Keratinocyte (primary cell): ENCODE measurements at regions not wholly inside any gene's neighbourhood (a gene's known extent, or its start where the extent isn't known, plus 50 kb on each side); places are given as distances from the start of the nearest gene placed in this dataset.

Experiments
- CTCF ChIP-seq, 3 experiments: IDR thresholded peaks in 1 of 3; conservative IDR thresholded peaks in 1 of 3; optimal IDR thresholded peaks in 1 of 3; 2 replicates in 2 of 3; 3 replicates in 1 of 3; pipeline versions ENCODE3 to v1.5.1; 2011; ENCODE audit warnings: low read length in 3 of 3, mild to moderate bottlenecking in 3 of 3, moderate library complexity in 2 of 3, control low read depth in 1 of 3, inconsistent platforms in 1 of 3; ENCODE audit not compliant: insufficient read depth in 2 of 3; ENCODE audit errors: extremely low read depth in 1 of 3
- EZH2 ChIP-seq: IDR thresholded peaks from one replicate; pipeline ENCODE4 v1.6.1; 2012; ENCODE audit warnings: inconsistent platforms, mild to moderate bottlenecking, low read length, moderate library complexity

DNA sequence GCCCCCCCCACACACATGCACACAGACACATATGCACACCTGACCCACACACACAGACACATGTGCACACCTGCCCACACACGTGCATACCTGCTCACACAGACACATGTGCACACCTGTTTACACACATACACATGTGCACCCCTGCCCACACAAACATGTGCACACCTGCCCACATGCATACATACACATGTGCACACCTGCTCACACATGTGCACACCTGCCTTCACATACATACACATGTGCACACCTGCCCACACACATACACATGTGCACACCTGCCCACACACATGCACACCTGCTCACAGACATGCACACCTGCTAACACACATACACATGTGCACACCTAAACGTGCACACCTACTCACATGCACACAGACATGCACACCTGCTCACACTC lies 147.0 kb upstream of the FOXD4L5 start:
- TF ChIP-seq CTCF (optimal IDR thresholded peaks at IDR 0.05 in 1 of 3, IDR thresholded peaks at IDR 0.05 in 1 of 3, conservative IDR thresholded peaks at IDR 0.05 in 1 of 3; ENCODE audit: extremely low read depth in 1 of 3, insufficient read depth in 2 of 3, low read length in 3 of 3) (no peak), EZH2 (no peak)
